ENCODE measurements at regions not wholly inside any gene's neighbourhood (a gene's known extent, or its start where the extent isn't known, plus 50 kb on each side); places are given as distances from the start of the nearest gene placed in this dataset.
A peak's percentile ranks its signal among the peaks of the same experiment; 100 is the strongest.

DNA sequence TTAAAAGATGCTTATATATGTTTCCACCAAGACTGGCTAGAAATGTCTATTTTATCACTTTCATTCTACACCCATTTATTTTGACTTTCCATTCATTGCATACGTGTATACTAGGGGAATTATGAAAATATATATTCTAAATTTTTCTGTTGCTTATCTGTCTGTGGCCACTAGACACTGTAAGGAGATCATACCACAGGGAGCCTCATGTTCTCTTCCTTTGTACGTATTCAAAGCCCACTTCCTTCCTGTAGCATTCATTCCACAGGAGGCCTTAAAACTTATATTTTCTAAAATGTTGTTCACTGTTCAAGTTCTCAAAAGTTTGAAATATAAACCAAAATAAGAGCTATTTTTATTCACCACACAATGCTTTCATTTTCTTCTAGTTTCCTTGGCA is 1848.9 kb upstream of the TENM3 start:
- no peak for DNase-seq (ENCODE audit: low spot score)

DNA sequence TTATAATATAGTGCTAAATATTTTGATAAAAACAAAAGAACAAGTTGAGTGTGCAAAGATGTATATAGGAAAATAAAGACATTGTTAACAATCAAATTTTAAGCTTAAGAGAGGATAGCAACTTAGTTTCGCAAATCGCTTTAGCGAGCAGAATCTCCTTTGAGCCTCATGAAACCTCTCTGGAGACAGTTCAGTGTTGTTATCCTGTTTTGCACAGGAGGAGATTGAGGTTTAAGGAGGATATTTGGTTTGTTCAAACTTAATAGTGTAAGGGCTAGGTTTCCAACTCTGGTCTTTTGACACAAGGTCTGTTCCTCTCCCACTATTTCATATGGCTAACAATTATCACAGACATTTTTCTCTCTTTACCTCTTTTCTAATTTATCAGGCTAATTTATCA is 1848.5 kb upstream of the TENM3 start:
- no peak for DNase-seq (ENCODE audit: low spot score)

DNA sequence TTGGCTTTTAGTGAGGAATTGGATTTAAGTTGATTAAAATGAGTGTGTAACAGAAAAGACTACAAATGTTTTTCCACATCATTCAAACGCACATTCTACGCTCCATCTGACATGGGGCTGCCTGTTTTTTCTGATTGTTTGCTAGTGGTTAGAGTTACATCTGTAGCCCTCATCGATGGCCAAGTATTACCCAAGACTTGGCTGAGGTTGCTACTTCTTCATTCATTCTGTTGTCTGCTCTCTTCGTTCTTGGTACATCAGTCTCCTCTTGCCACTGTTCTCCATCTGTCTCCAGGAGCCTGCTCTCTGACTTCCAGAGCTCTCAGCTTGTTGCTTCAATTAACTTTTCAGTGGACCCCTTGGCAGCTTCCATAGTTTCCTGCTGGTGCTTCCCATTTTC is 1844.6 kb upstream of the TENM3 start:
- DNase-seq (ENCODE audit: low spot score), result no peak

DNA sequence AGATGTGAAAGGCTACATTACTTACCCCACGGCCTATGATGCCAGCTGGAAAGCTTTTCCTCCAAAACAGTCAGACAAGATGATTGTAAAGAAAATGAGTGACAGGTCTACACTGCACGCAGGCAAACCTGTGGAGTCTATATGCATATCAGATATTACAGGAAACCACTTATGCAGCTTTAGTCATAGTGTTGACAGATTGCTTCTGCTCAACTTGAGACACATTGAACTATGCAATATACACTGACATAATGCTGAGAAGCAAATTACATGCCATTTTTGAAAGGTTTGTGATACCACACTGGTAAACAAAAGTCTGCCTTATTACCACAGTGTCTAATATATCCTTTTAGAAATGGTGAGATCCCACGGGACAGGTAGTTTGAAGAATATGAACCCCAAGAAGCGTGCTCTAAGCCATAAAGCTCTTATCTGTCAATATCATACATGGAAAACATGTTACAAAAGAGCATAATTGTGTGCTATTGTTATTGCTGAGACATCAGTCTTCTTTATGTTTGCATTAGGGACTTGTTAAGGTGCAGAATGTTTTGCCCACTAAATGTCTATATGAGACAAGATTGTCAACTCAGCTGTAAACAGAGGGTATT is 1835.8 kb upstream of the TENM3 start:
- DNase-seq (ENCODE audit: low spot score), result no peak

DNA sequence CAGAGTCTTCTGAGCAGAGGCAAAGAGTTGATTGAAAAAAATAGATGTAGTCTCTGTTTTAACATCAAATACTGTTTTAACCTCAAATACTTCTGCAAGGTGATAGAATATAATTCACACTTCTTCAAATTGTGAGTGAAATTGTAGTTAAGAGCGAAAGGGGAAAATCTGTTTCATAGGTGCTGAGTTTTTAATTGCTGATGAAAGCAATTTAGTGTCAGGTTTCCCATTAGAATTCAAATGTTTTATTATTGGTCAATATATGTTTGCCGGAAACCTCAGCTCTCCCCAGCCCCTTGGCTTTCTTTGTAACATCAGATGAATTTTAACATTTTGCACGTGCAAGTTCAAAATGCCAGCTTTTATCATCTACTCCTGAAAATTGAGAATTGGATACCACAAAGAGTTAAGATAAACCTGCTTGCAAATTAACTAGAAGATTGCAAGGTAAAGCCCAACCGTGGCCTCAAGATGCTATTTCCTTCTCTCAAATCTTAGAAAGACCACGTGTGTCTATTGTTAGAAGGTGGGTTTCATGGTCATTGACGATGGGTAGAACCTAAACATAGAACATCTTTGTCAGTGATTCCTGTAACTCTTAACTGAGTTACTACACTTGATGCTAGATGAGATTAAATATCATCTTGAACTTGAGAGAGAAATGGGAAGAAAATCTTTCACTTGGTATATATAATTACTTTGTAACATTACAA is 1824.2 kb upstream of the TENM3 start:
- DNase-seq (ENCODE audit: low spot score), result no peak

DNA sequence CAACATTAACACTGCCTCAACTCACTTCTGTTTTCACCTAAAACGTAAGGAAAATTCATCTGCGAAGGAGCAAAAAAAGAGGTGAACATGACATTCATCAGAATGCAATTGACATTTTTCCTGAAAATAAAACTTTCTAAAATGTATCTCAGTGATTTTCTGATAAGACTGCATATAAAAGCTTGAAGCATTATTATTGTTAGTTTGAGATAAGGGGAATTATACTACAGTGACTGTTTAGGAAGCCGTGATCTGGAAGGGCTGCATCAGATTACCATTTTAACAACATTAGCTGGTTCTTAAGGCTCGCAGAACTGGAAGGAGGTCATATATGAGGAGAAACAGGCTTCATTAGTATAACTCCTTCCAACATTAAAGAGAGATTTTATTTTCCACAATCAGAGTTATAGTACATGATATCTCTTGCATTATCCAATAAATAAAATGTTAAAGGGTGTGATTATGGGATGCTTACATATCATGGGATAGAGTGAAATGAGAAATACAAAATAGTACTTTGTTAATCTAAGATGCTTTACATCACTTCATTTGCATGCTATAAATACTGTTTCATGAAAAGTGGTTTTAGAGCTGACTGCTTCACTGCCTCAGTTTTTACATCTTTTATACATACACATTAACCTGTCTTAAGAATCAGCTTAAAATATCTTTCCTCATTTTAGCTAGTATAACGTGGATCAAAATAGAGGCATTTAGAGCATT is 1820.1 kb upstream of the TENM3 start:
- DNase-seq (ENCODE audit: low spot score), result no peak

DNA sequence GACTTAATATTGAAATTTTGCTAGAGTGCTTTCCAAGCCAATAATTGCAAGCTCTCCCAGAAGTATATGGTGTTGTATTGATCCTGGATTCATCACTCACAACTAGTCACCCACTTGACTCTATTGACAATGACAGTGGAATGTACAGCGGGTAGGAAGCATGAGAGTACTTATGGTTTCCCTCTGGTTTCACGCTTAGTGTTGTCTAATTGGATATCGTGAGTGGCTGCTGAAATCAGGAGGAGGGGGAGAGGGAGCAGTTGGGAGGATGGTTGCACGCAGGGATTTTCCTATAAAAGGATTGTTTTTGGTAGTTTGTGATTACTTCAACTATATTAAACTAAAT is 1819.5 kb upstream of the TENM3 start:
- DNase-seq (ENCODE audit: low spot score), result no peak

DNA sequence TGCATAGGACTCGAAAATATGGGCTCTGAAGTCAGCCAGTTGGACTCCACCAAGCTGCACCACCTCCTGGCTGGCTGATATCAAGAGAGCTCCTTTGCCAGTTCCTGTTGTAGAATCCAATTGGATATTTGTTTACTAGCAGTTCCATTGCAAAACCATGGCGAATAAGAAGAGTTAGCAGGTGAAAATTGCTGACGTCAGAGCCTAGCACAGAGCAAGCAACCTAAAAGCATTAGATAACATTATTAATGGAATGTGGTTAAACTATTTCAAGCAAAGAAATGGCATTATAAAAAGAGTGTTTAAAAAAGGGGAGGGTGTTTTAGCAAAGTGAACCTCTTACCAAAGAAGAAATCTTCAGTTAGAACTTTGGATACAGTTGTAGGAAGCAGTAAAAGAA is 1816.3 kb upstream of the TENM3 start:
- no peak for DNase-seq (ENCODE audit: low spot score)

DNA sequence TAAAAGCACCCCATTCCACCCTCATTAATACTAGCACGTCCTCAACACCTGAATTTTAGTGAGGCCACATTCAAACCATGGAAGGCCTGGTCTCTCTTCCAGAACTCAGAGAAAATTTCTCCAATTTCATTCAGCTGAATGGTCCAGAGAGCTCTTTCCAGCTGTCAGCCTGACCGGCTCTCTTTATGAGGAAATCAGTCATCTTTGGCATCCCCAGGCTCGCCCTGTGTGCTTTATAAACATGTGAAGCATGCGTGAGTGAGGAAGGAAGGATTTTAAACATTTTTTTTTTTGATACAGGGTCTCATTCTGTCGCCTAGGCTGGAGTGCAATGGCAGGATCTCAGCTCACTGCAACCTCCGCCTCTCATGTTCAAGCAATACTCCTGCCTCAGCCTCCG is 1812.9 kb upstream of the TENM3 start:
- no peak for DNase-seq (ENCODE audit: low spot score)

DNA sequence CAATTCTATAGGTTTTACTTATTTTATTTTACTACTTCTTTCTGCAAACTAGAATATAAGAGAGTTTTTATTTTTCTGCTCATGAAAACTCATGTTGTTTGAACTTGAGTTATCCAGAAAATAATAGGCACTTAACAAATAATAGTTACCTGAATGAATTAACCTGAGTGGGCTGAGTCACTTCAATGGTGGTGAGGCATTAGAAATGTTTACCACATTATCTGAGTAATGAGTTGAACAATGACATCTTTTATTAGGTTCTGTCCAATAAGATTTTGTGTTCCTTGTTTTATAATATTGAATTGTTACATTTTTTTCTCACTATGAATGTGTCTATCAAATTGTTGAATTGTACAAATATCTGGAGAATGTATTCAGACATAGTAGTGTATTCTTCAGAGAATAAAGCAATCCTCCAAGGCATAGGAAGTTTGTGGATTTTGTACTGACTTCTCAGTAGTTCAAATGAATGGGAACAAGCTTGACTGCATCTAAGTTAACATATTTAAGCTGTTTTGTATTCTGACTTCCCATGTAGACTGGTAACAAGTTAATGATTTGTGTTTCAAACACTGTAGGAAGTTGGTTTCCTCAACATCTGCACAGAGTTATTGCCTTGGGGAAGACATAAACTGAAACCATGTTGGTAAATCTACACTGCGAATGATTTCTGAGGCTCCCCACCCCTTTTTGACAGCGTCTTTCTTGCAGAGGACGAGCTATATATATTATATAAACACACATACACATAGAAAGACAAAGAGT is 1808.9 kb upstream of the TENM3 start:
- DNase-seq (ENCODE audit: low spot score), result no peak

DNA sequence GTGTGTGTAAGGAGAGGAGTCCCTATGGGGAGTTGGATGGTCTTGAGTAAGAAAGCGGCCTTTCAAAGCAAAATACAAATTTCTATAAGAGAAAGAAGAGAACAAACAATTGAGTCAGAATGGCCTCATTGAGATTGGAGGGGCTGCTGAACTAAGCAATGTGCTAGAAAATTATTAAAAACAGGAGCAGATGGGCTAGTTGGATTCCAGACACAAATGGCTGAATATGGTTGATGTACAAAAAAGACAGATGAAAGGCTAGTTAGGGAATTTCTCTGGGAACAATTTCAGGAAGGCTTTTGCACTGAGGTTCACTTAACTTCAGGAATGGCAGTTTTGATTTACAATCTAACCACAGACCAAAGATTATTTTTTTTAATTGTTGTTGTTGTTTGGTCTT is 1806.8 kb upstream of the TENM3 start:
- no peak for DNase-seq (ENCODE audit: low spot score)

DNA sequence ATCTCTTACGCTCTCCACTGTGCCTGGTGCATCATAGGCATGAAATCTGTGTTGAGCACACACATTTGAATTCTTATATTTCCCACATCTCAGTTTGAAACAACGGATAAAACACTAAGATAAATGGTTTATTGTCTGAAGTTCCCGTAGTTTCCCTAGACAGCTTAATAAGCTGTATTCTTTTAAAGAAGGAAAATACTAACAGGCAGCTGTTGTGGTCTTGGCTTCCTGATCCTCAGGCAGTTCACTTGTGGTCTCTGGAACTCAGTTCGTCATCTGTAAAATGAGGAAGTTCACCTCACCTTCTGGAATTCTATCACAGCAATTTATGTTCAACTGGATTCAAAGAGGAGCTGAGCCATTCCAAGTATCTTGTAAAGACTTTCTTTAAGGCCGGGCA is 1805.6 kb upstream of the TENM3 start:
- no peak for DNase-seq (ENCODE audit: low spot score)

DNA sequence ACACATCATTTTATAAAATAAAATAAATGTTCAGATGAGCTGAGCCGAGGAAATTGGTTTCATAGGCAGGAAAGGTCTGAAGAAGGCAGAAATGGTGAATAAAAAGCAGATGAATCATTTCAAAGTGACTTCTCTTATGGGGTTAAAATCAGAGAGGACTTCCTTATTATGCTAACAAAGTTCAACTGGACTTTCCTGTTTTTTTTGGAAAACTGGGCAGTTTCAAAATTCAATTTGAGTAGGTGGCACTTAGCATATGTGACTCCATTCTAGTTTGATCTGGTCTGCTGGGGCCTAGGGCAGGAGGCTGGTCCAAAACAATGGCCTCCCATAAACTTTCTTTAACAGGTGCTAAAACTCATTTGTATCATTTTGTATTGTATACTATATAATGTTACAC is 1794.9 kb upstream of the TENM3 start:
- DNase-seq (ENCODE audit: low spot score), result no peak

DNA sequence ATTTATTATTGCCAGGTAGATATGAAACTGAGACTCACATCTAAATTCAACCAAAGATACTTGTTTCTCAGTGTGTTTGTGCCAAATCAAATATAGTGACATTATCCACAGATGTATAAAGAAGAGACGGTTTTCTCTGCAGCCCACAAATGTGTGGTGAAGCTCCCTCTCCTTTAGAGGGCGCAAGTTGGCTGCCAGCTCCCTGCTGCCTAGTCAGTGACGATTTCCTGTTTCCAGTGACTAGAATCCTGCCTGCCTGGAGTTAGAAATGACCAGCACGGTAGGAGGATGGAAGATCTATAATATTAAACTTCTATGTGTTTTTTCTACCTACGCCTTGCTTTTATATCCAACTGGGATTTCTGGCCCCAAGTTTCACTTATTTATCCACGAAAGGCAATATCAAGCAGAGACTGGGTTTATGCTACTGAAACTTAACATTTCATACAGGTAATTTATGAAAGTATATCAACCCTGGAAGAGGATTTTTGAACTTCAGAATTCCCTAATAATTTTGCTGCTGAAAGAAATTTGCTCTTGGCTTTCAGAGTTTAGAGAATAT is 1793.7 kb upstream of the TENM3 start:
- DNase-seq (ENCODE audit: low spot score), result peak; percentile 20

DNA sequence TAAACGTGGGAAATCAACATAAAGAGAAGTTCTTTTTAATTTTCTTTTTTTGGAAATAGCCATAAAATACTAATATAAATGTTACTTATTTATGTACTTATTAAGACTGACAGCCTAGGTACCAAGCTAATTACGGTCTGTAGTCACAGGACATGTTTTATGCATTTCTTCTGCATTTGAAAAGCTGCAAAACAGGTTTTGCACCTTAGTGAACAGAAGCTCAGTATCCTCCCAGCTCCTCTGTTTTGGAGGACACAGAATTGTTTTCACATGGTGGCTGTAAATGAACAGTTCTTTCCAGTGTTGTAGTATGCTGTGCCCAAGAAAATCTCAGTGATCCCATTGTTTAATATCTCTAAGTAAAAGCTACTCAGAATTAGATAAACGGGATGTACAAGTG is 1788.0 kb upstream of the TENM3 start:
- no peak for DNase-seq (ENCODE audit: low spot score)

DNA sequence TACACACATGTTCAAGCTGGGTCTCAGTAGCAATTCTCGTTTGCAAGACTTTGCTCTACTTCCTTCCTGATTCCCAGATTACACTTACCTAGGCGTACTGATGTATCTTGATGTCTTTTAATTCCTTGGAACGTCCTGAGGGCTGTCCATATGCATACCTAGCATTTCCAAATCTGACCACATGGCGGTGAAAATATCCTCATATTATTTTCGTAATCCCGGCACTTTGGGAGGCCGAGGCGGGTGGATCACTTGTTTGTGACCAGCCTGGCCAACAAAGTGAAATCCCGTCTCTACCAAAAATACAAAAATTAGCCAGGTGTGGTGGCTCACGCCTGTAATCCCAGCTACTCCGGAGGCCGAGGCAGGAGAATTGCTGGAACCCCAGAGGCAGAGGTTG is 1786.3 kb upstream of the TENM3 start:
- DNase-seq (ENCODE audit: low spot score), result no peak

DNA sequence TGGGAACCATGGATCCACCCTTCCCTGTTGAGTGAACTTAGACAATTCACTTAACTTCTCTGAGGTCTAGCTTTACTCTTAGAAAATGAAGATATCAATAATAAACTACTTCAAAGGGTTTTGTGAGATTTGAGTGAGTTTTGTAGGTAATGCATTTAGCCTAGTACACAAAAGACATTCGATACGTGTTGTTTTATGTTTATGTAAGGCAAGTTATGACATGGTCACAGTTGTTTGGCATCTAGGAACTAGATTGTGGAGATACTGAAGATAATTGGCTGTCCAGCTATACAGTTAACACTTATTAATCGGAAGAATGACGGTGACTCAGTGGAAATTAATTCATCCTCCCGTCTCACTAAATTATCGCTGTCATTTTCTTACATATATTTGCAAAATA is 1781.1 kb upstream of the TENM3 start:
- DNase-seq (ENCODE audit: low spot score), result no peak

DNA sequence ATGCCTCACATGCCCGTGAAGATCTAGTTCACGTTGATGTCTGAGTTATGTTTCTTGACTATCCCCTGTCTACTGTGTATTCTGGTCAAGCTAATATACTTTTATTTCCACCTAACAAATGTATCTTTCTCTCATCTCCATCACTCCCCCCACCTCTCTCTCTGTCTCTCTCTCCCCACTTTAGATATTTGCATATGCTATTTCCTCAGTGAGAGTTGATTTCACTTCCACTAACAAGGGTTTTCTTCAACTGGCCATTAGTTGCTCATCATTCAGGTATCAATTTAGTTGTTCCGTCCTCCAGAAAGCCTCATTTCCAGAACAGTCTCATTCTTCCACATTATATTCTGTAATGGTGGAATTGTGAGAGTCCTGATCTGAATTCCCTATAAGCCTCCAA is 1777.8 kb upstream of the TENM3 start:
- DNase-seq (ENCODE audit: low spot score), result no peak

DNA sequence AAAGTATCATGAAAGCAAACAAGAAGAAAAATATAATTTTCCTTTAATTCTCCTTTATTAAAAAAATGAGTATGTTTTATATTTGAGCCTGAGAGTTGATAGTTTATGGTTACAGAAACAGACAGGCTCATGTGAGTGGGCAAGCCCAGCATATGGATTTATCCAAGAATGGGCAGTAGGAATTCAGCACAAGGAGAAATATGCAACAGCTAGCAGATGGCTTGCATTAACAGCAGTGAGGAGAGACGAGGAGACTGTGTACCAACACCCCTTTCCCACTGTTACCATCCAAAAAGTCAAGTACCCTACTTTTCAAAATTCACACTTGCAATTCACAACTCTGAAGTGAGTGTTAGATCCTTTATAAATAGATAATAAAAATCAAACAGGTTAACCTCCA is 1760.2 kb upstream of the TENM3 start:
- no peak for DNase-seq (ENCODE audit: low spot score)

DNA sequence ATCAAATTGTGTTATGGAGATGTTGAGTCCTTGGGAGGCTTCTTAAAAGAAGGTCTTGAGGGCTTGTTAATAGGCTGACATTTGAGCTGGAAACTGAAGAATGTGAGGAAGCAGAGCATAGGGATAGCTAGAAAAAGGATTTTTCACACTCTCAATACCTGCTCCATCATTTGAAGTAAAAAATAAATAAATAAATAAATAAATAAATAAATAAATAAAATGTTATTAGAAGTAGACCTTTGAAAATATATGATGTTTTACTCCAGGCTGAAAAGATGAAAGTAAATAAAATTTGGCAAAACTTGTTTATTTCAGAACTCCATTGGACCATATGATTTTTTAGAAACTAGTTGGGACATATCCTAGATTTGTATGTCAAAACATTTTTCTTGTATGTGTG is 1757.8 kb upstream of the TENM3 start:
- no peak for DNase-seq (ENCODE audit: low spot score)

DNA sequence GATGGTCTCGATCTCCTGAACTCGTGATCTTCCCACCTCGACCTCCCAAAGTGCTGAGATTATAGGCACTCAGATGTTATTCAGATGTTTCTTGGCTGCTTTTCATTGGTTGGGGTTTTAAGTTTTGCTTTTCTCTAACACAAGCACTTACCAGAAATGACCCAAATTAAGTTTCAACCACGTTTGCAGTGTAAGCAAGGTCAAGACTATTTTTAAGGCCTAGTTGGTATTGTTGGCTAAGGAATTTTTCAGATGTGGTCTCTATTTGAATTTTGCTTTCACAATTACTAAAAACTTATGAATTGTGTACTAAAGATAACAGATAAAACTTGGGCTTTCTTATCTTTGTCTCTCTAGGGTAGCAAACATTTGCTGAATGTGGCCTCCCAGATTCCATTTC is 1756.9 kb upstream of the TENM3 start:
- no peak for DNase-seq (ENCODE audit: low spot score)

DNA sequence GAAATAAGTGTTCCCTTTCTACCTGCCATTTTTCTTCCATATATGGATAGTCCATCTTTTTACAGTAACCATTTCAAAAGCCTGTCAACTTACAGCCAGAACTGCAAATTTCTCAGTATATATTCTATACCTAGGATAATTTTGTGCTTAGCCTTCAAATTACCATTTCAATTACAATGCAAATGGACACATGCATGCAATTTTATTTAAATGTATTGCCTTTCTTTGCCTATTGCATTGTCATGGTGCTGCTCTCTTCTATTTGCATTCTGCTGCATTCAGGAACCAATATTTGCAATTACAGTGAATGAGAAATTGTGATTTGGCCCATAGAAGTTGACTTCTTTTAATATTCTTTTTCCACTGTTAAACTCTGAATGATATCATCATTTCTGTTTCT is 1753.4 kb upstream of the TENM3 start:
- DNase-seq (ENCODE audit: low spot score), result no peak

DNA sequence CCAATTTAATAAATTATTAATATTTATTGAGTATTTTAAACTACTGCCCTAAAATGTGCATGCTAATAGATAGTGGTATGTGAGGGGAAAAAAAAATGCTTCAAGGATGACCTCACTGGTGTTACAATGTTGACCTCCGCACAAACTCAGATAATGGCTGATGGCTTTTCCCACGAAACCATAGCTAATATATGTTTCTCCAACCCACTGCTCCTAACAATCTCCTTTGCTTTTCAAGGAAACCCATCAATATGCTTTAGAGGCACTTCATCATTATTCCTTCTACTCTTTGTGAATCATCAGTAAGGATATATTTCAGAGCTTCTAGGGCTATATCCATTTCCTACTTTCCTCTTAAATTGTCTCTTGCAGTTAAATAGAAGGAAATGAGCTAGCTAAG is 1752.0 kb upstream of the TENM3 start:
- no peak for DNase-seq (ENCODE audit: low spot score)

All from globus pallidus (tissue), 1 donor.